K562 (cell line): ENCODE measurements at regions not wholly inside any gene's neighbourhood (a gene's known extent, or its start where the extent isn't known, plus 50 kb on each side); places are given as distances from the start of the nearest gene placed in this dataset.

Experiments
- ATAC-seq: fragments of 200-7000 bp; cut with Tn5 transposase; 3 replicates; pipeline ENCODE4 v1.9.1; 2020; ENCODE audit warnings: moderate library complexity
- BruUV-seq: library from RNA; stranded (reverse); fragments of 400-500 nt; replicated peaks from 2 replicates; lab custom pipeline; 2021; lab: Mats Ljungman, UMichigan
- CTCF ChIA-PET: fragments of 300-600 bp; formaldehyde crosslinking; extraction: SDS; loops from one replicate; lab custom pipeline; 2021; ENCODE audit warnings: low intra/inter-chr PET ratio; lab: Yijun Ruan, JAX
- POLR2A ChIA-PET: fragments of 300-600, 350-650 bp; sonication (Branson Sonifier 250); formaldehyde crosslinking; extraction: SDS; loops from one replicate; lab custom pipeline; 2021; ENCODE audit warnings: antibody characterized with exemption, inconsistent platforms; lab: Yijun Ruan, JAX
- DNase-seq, 4 experiments: peaks; one replicate each; pipeline versions ENCODE4 v3.0.0 to v3.0.0-alpha.2; 2011 to 2018; ENCODE audit warnings: low spot score in 3 of 4, mixed read lengths in 3 of 4; ENCODE audit errors: extremely low read depth in 1 of 4
- FAIRE-seq: peaks from 2 replicates; lab custom pipeline; 2011; peaks lifted over from hg19 to GRCh38; lab: Jason Lieb, UNC
- H2AFZ ChIP-seq: 2 replicates; pipeline ENCODE4 v1.6.0; 2011; ENCODE audit warnings: low read depth, low read length, control low read depth, inconsistent platforms
- H3K27ac ChIP-seq: fragments of 200-600 bp; 3 replicates; pipeline ENCODE4 v1.8.0; 2011; ENCODE audit warnings: low read depth, mild to moderate bottlenecking, control low read depth, inconsistent platforms, low read length, moderate library complexity, mixed read lengths; ENCODE audit errors: extremely low read depth
- H3K27me3 ChIP-seq, 2 experiments: fragments of 300-600 bp in 1 of 2; 2 replicates in 1 of 2; 3 replicates in 1 of 2; pipeline versions ENCODE4 v1.6.0 to v1.8.0; 2011; ENCODE audit warnings: inconsistent platforms in 2 of 2, low read length in 2 of 2, mild to moderate bottlenecking in 1 of 2, mixed read lengths in 1 of 2, moderate library complexity in 1 of 2; ENCODE audit not compliant: control insufficient read depth in 2 of 2, insufficient read depth in 2 of 2
- H3K36me3 ChIP-seq: fragments of 300-600 bp; 3 replicates; pipeline ENCODE4 v1.8.0; 2011; ENCODE audit warnings: mild to moderate bottlenecking, low read length, inconsistent platforms; ENCODE audit not compliant: control insufficient read depth, insufficient read depth
- H3K4me1 ChIP-seq, 2 experiments: fragments of 200-600 bp in 1 of 2; replicated peaks in 1 of 2; 2 replicates in 1 of 2; 3 replicates in 1 of 2; pipeline versions ENCODE4 v1.5.1 to v1.8.0; 2011; ENCODE audit warnings: inconsistent platforms in 2 of 2, low read length in 2 of 2, mild to moderate bottlenecking in 1 of 2, mixed read lengths in 1 of 2, moderate library complexity in 1 of 2; ENCODE audit not compliant: control insufficient read depth in 2 of 2, insufficient read depth in 2 of 2
- H3K4me2 ChIP-seq: 2 replicates; pipeline ENCODE4 v1.6.1; 2011; ENCODE audit warnings: low read length, control low read depth, inconsistent platforms, mixed read lengths; ENCODE audit not compliant: insufficient read depth
- H3K4me3 ChIP-seq: fragments of 200-600 bp; sonication (generic), shearing (Covaris generic); 2 replicates; pipeline ENCODE4 v1.5.1; 2016; ENCODE audit warnings: control low read depth, inconsistent platforms
- H3K79me2 ChIP-seq: fragments of 200-600 bp; 3 replicates; pipeline ENCODE4 v1.8.0; 2011; ENCODE audit warnings: low read length, inconsistent platforms; ENCODE audit not compliant: control insufficient read depth, insufficient read depth
- H3K9ac ChIP-seq, 2 experiments: 2 replicates each; pipeline versions ENCODE4 v1.6.0 to v1.6.1; 2011; ENCODE audit warnings: low read depth in 2 of 2, low read length in 2 of 2, control low read depth in 1 of 2, inconsistent platforms in 1 of 2, mild to moderate bottlenecking in 1 of 2, mixed read lengths in 1 of 2; ENCODE audit not compliant: insufficient read depth in 1 of 2
- H3K9me1 ChIP-seq: one replicate; pipeline ENCODE4 v1.6.0; 2011; ENCODE audit warnings: inconsistent platforms, mild to moderate bottlenecking, low read length, moderate library complexity; ENCODE audit not compliant: control insufficient read depth, insufficient read depth
- H3K9me3 ChIP-seq: replicated peaks from 2 replicates; pipeline ENCODE4 v1.5.1; 2011; ENCODE audit warnings: low read depth, low read length, inconsistent platforms; ENCODE audit not compliant: control insufficient read depth, insufficient read depth
- H4K20me1 ChIP-seq: replicated peaks from 2 replicates; pipeline ENCODE4 v1.6.1; 2011; ENCODE audit warnings: low read length, inconsistent platforms, mixed read lengths; ENCODE audit not compliant: control insufficient read depth, insufficient read depth
- FIP1L1 ChIP-seq: fragments of 200-400 bp; formaldehyde crosslinking; IDR thresholded peaks from 2 replicates; pipeline ENCODE4 v1.6.1; 2018; ENCODE audit warnings: mild to moderate bottlenecking, low read depth, low read length; ENCODE audit not compliant: poor library complexity, severe bottlenecking
- RNF219 ChIP-seq: fragments of 250-450 bp; sonication (Bioruptor Pico); IDR thresholded peaks from 2 replicates; pipeline ENCODE4 v1.5.0; 2022; ENCODE audit warnings: mild to moderate bottlenecking
- WGBS: fragments of 100-300 bp; shearing (Covaris generic); methylation state at CpG from one replicate; pipeline ENCODE4 v1.1.6; 2016; ENCODE audit warnings: low coverage, mixed read lengths; ENCODE audit not compliant: insufficient coverage; ENCODE audit errors: missing lambda C conversion rate; 5-methylcytosine and 5-hydroxymethylcytosine counted together
- in situ Hi-C: fragments of 300-500 bp; cut with MboI; formaldehyde crosslinking; loops from 4 replicates; pipeline ENCODE4 v1.15.0; 2018; ENCODE audit warnings: inconsistent platforms, mixed read lengths
- intact Hi-C: fragments of 100-400 bp; cut with micrococcal nuclease; formaldehyde crosslinking; loops from 2 replicates; pipeline ENCODE4 v1.14.2; 2022

- no peaks in the 10 kb centered on the region for H3K9me3 ChIP-seq
- H3K9ac ChIP-seq = no peak overlapping the region
- H3K79me2 ChIP-seq = no peaks in the 10 kb centered on the region
- H3K4me2 ChIP-seq = no peak overlapping the region
- BruUV-seq = no TSS peak
- no peak for TF ChIP-seq FIP1L1
- TF ChIP-seq RNF219 (CRISPR knock-in tag) = no peak
- H2AFZ ChIP-seq = no peak overlapping the region
- intact Hi-C loops (no loop called here), in situ Hi-C loops (no loop called here)
- no peak for ATAC-seq
- no peaks in the 10 kb centered on the region for H3K9me1 ChIP-seq
- no peaks in the 10 kb centered on the region for H3K36me3 ChIP-seq
- ChIA-PET CTCF (no interaction called here), POLR2A (interaction anchor here (0.6 to 1.1 kb wide), 2 partner anchors 10 kb away, joined by 3 read pairs; no protein-coding TSS in a partner anchor)
- 0 out of 2 replicates have a peak, but pooled peaks cover 3% of the 10 kb centered on the region for H4K20me1 ChIP-seq
- no peak for FAIRE-seq
- no peak for DNase-seq
- WGBS = 2% methylated on average over 11 of the region's 11 CpGs
- H3K27ac ChIP-seq = no peak overlapping the region
- H3K4me3 ChIP-seq = no peak overlapping the region
- H3K27me3 ChIP-seq = peaks cover 27 to 65% of the 10 kb centered on the region in 2 experiments
- no peaks in the 10 kb centered on the region for H3K4me1 ChIP-seq
Observed at GRCh38 chr5:133841831-133842750, 126.3 kb downstream of the C5orf15 start.
